HG03159 (cell line): ENCODE measurements at regions not wholly inside any gene's neighbourhood (a gene's known extent, or its start where the extent isn't known, plus 50 kb on each side); places are given as distances from the start of the nearest gene placed in this dataset.

Source experiments
- ATAC-seq: cut with Tn5 transposase; IDR thresholded peaks from one replicate; pipeline ENCODE4 v1.9.1; 2021; ENCODE audit warnings: mild to moderate bottlenecking, moderate library complexity; ENCODE audit not compliant: unreplicated experiment

- ATAC-seq = no peak
Observed at GRCh38 chr3:84008623-84009022, 950.2 kb upstream of the CADM2 start.

- no peak for ATAC-seq
Observed at GRCh38 chr3:84023842-84024241, 934.9 kb upstream of the CADM2 start.

GRCh38 chr3:84039099-84039498 is 919.7 kb upstream of the CADM2 start:
- ATAC-seq = no peak

- ATAC-seq = no peak
Observed at GRCh38 chr3:84042399-84043106, 916.2 kb upstream of the CADM2 start.

GRCh38 chr3:84066915-84067314 is 891.9 kb upstream of the CADM2 start:
- no peak for ATAC-seq

GRCh38 chr3:84073664-84074063 is 885.1 kb upstream of the CADM2 start:
- no peak for ATAC-seq

GRCh38 chr3:84074767-84075166 is 884.0 kb upstream of the CADM2 start:
- ATAC-seq = no peak

GRCh38 chr3:84077479-84077878 is 881.3 kb upstream of the CADM2 start:
- ATAC-seq = no peak

- no peak for ATAC-seq
Observed at GRCh38 chr3:84082726-84083125, 876.1 kb upstream of the CADM2 start.

- ATAC-seq = no peak
Observed at GRCh38 chr3:84092907-84093306, 865.9 kb upstream of the CADM2 start.

GRCh38 chr3:84096188-84096587 is 862.6 kb upstream of the CADM2 start:
- ATAC-seq = no peak

- ATAC-seq = no peak
Observed at GRCh38 chr3:84100861-84101260, 857.9 kb upstream of the CADM2 start.

GRCh38 chr3:84108442-84108971 is 850.3 kb upstream of the CADM2 start:
- ATAC-seq = no peak

- ATAC-seq = no peak
Observed at GRCh38 chr3:84109911-84110310, 848.9 kb upstream of the CADM2 start.

- no peak for ATAC-seq
Observed at GRCh38 chr3:84110787-84111186, 848.0 kb upstream of the CADM2 start.

GRCh38 chr3:84125201-84125721 is 833.5 kb upstream of the CADM2 start:
- no peak for ATAC-seq

- no peak for ATAC-seq
Observed at GRCh38 chr3:84125760-84126159, 833.0 kb upstream of the CADM2 start.

GRCh38 chr3:84126160-84126559 is 832.6 kb upstream of the CADM2 start:
- no peak for ATAC-seq

GRCh38 chr3:84128024-84128423 is 830.8 kb upstream of the CADM2 start:
- ATAC-seq = no peak

- ATAC-seq = no peak
Observed at GRCh38 chr3:84136425-84136824, 822.4 kb upstream of the CADM2 start.

GRCh38 chr3:84140631-84141030 is 818.2 kb upstream of the CADM2 start:
- no peak for ATAC-seq

- ATAC-seq = no peak
Observed at GRCh38 chr3:84141571-84141970, 817.2 kb upstream of the CADM2 start.

GRCh38 chr3:84165328-84165727 is 793.5 kb upstream of the CADM2 start:
- ATAC-seq = no peak
